ENCODE measurements at regions not wholly inside any gene's neighbourhood (a gene's known extent, or its start where the extent isn't known, plus 50 kb on each side); places are given as distances from the start of the nearest gene placed in this dataset.

- TF ChIP-seq CTCF (IDR thresholded peaks at IDR 0.05; ENCODE audit: low read depth, low read length, missing control alignments) = no peak
- no peak for DNase-seq (ENCODE audit: extremely low read depth, low read depth)
- H3K4me3 ChIP-seq (replicated peaks; ENCODE audit: low read depth, low read length) = no peak overlapping the region
Observed at GRCh38 chr1:2948001-2948750, 73.1 kb upstream of the ACTRT2 start.

- H3K4me3 ChIP-seq (replicated peaks; ENCODE audit: low read depth, low read length) = no peak overlapping the region
- no peak for TF ChIP-seq CTCF (IDR thresholded peaks at IDR 0.05; ENCODE audit: low read depth, low read length, missing control alignments)
Observed at GRCh38 chr1:2948751-2949680, 72.3 kb upstream of the ACTRT2 start.

GRCh38 chr1:2949966-2950925 lies 71.0 kb upstream of the ACTRT2 start:
- TF ChIP-seq CTCF (IDR thresholded peaks at IDR 0.05; ENCODE audit: low read depth, low read length, missing control alignments) = no peak
- DNase-seq (ENCODE audit: extremely low read depth, low read depth) = no peak
- no peak overlapping the region for H3K4me3 ChIP-seq (replicated peaks; ENCODE audit: low read depth, low read length)

More at GRCh38 chr1:2948751-2949680, 72.3 kb upstream of the ACTRT2 start:
- DNase-seq (ENCODE audit: extremely low read depth, low read depth) = no peak

GRCh38 chr1:2950926-2951305 lies 70.4 kb upstream of the ACTRT2 start:
- no peak overlapping the region for H3K4me3 ChIP-seq (replicated peaks; ENCODE audit: low read depth, low read length)
- no peak for DNase-seq (ENCODE audit: extremely low read depth, low read depth)
- no peak for TF ChIP-seq CTCF (IDR thresholded peaks at IDR 0.05; ENCODE audit: low read depth, low read length, missing control alignments)

GRCh38 chr1:2951856-2952255 lies 69.4 kb upstream of the ACTRT2 start:
- DNase-seq (ENCODE audit: extremely low read depth, low read depth) = no peak
- TF ChIP-seq CTCF (IDR thresholded peaks at IDR 0.05; ENCODE audit: low read depth, low read length, missing control alignments) = no peak
- H3K4me3 ChIP-seq (replicated peaks; ENCODE audit: low read depth, low read length) = no peak overlapping the region

GRCh38 chr1:2952371-2952770 lies 68.9 kb upstream of the ACTRT2 start:
- no peak for DNase-seq (ENCODE audit: extremely low read depth, low read depth)
- H3K4me3 ChIP-seq (replicated peaks; ENCODE audit: low read depth, low read length) = no peak overlapping the region
- TF ChIP-seq CTCF (IDR thresholded peaks at IDR 0.05; ENCODE audit: low read depth, low read length, missing control alignments) = no peak

All from HFF-Myc (cell line).